Endodermal cell (in vitro differentiated cells): ENCODE measurements at regions not wholly inside any gene's neighbourhood (a gene's known extent, or its start where the extent isn't known, plus 50 kb on each side); places are given as distances from the start of the nearest gene placed in this dataset.
"Not testable (repeated sequence)": the region's sequence is repeated elsewhere in the genome, so short reads cannot be mapped to it uniquely, and the experiment has no call there.

Experiments used
- DNase-seq: peaks from one replicate; pipeline ENCODE4 v3.0.0-alpha.2; 2017
- H3K27ac ChIP-seq: 2 replicates; pipeline ENCODE4 v1.5.1; 2013; ENCODE audit warnings: mild to moderate bottlenecking, low read depth, low read length, moderate library complexity
- H3K27me3 ChIP-seq: 2 replicates; pipeline ENCODE4 v1.6.1; 2013; ENCODE audit warnings: mild to moderate bottlenecking, low read length, moderate library complexity; ENCODE audit not compliant: insufficient read depth, control insufficient read depth, poor library complexity, severe bottlenecking
- H3K36me3 ChIP-seq: 2 replicates; pipeline ENCODE4 v1.7.0; 2013; ENCODE audit warnings: mild to moderate bottlenecking, low read length, moderate library complexity; ENCODE audit not compliant: control insufficient read depth, insufficient read depth
- H3K4me1 ChIP-seq: one replicate; pipeline ENCODE4 v1.7.0; 2013; ENCODE audit warnings: low read length; ENCODE audit not compliant: control insufficient read depth, insufficient read depth
- H3K4me3 ChIP-seq: 2 replicates; pipeline ENCODE4 v1.5.1; 2013; ENCODE audit warnings: mild to moderate bottlenecking, low read length, moderate library complexity
- H3K9ac ChIP-seq: 2 replicates; pipeline ENCODE4 v1.6.1; 2013; ENCODE audit warnings: mild to moderate bottlenecking, low read length, moderate library complexity; ENCODE audit not compliant: poor library complexity, severe bottlenecking; ENCODE audit errors: extremely low read depth
- H3K9me3 ChIP-seq: 2 replicates; pipeline ENCODE4 v1.6.1; 2013; ENCODE audit warnings: mild to moderate bottlenecking, low read length, moderate library complexity; ENCODE audit not compliant: control insufficient read depth
- H3K27ac Mint-ChIP-seq: 2 replicates; pipeline ENCODE4 v1.8.0; 2020; ENCODE audit warnings: mixed read lengths
- H3K27me3 Mint-ChIP-seq: 2 replicates; pipeline ENCODE4 v1.8.0; 2021; ENCODE audit warnings: mild to moderate bottlenecking, mixed read lengths; ENCODE audit not compliant: insufficient read depth
- H3K36me3 Mint-ChIP-seq: 2 replicates; pipeline ENCODE4 v1.8.0; 2020; ENCODE audit warnings: low read depth, mixed read lengths
- H3K4me1 Mint-ChIP-seq: 2 replicates; pipeline ENCODE4 v1.8.0; 2020; ENCODE audit warnings: mixed read lengths
- H3K4me3 Mint-ChIP-seq: 2 replicates; pipeline ENCODE4 v1.8.0; 2020; ENCODE audit warnings: mild to moderate bottlenecking, moderate library complexity, mixed read lengths
- H3K9me3 Mint-ChIP-seq: 2 replicates; pipeline ENCODE4 v1.8.0; 2020; ENCODE audit warnings: mild to moderate bottlenecking, mixed read lengths
- CTCF ChIP-seq: fragments of 200-600 bp; sonication (generic); conservative IDR thresholded peaks from 2 replicates; pipeline ENCODE4 v1.5.0; 2021; ENCODE audit warnings: antibody characterized with exemption, mild to moderate bottlenecking
- WGBS, 2 experiments: methylation state at CpG; one replicate each; pipeline versions ENCODE4 v1.1.5 to v1.1.7; 2013; ENCODE audit warnings: missing lambda C conversion rate in 2 of 2, mixed read lengths in 1 of 2; ENCODE audit not compliant: insufficient coverage in 1 of 2, insufficient read length in 1 of 2; 5-methylcytosine and 5-hydroxymethylcytosine counted together

GRCh38 chr2:132279930-132280615, 118.3 kb upstream of the ANKRD30BL start:
- Histone ChIP-seq H3K9ac (no peak overlapping the region), H3K4me1 (no peaks in the 10 kb centered on the region), H3K27me3 (no peaks in the 10 kb centered on the region), H3K36me3 (no peaks in the 10 kb centered on the region), H3K4me3 (no peak overlapping the region), H3K27ac (no peak overlapping the region), H3K9me3 (no peaks in the 10 kb centered on the region)
- Mint-ChIP-seq H3K4me3 (no peak overlapping the region), H3K4me1 (peaks cover 5% of the 10 kb centered on the region), H3K36me3 (no peaks in the 10 kb centered on the region), H3K27ac (no peak overlapping the region), H3K9me3 (peaks cover 32% of the 10 kb centered on the region), H3K27me3 (peaks cover 6% of the 10 kb centered on the region)
- 91 to 96% methylated on average over 13 to 29 of the region's 31 CpGs for WGBS, 2 experiments
- peak; percentile 12 for DNase-seq
- TF ChIP-seq CTCF, result no peak

GRCh38 chr2:132280912-132281311, 119.2 kb upstream of the ANKRD30BL start:
- no peaks in the 10 kb centered on the region for H3K36me3 Mint-ChIP-seq

GRCh38 chr2:132282104-132282503, 120.4 kb upstream of the ANKRD30BL start:
- H3K9ac ChIP-seq, H3K36me3 ChIP-seq, H3K4me1 ChIP-seq, H3K4me1 Mint-ChIP-seq, H3K27me3 ChIP-seq, H3K9me3 ChIP-seq, H3K27me3 Mint-ChIP-seq, H3K36me3 Mint-ChIP-seq, H3K4me3 ChIP-seq, H3K4me3 Mint-ChIP-seq, H3K27ac ChIP-seq: not testable (repeated sequence)
- peak; percentile 26 for DNase-seq
- Mint-ChIP-seq H3K9me3 (peaks cover 32% of the 10 kb centered on the region), H3K27ac (peak overlapping the region; percentile 28)
- WGBS, 2 experiments, result 95 to 100% methylated on average over 1 to 6 of the region's 6 CpGs

More at GRCh38 chr2:132280912-132281311, 119.2 kb upstream of the ANKRD30BL start:
- H3K4me1 Mint-ChIP-seq, result peaks cover 5% of the 10 kb centered on the region
- H3K4me3 ChIP-seq, result no peak overlapping the region
- H3K27ac ChIP-seq, result no peak overlapping the region
- no peak overlapping the region for H3K9ac ChIP-seq
- no peaks in the 10 kb centered on the region for H3K36me3 ChIP-seq
- TF ChIP-seq CTCF, result no peak
- no peak overlapping the region for H3K4me3 Mint-ChIP-seq
- H3K9me3 ChIP-seq, result no peaks in the 10 kb centered on the region
- no peaks in the 10 kb centered on the region for H3K27me3 ChIP-seq
- no peak overlapping the region for H3K27ac Mint-ChIP-seq
- 95 to 96% methylated on average over 5 to 12 of the region's 12 CpGs for WGBS, 2 experiments
- peaks cover 32% of the 10 kb centered on the region for H3K9me3 Mint-ChIP-seq
- H3K27me3 Mint-ChIP-seq, result peaks cover 6% of the 10 kb centered on the region
- no peak for DNase-seq
- H3K4me1 ChIP-seq, result no peaks in the 10 kb centered on the region

- no peak for TF ChIP-seq CTCF
- WGBS, 2 experiments, result 93 to 98% methylated on average over 7 to 9 of the region's 9 CpGs
- no peaks in the 10 kb centered on the region for H3K4me1 ChIP-seq
- no peak overlapping the region for H3K9ac ChIP-seq
- Mint-ChIP-seq H3K36me3 (no peaks in the 10 kb centered on the region), H3K27me3 (peaks cover 6% of the 10 kb centered on the region), H3K9me3 (peaks cover 27% of the 10 kb centered on the region), H3K27ac (no peak overlapping the region), H3K4me1 (peaks cover 5% of the 10 kb centered on the region), H3K4me3 (no peak overlapping the region)
- peak; percentile 24 for DNase-seq
- H3K27me3 ChIP-seq, result no peaks in the 10 kb centered on the region
- H3K36me3 ChIP-seq, result no peaks in the 10 kb centered on the region
- no peak overlapping the region for H3K4me3 ChIP-seq
- H3K27ac ChIP-seq, result no peak overlapping the region
- no peaks in the 10 kb centered on the region for H3K9me3 ChIP-seq
Measured at GRCh38 chr2:132282911-132283310, 121.2 kb upstream of the ANKRD30BL start.

- H3K4me3 Mint-ChIP-seq, H3K27me3 Mint-ChIP-seq, H3K27ac ChIP-seq, H3K4me3 ChIP-seq, H3K9ac ChIP-seq, H3K36me3 ChIP-seq, H3K36me3 Mint-ChIP-seq, H3K27me3 ChIP-seq, H3K9me3 Mint-ChIP-seq, DNase-seq, H3K9me3 ChIP-seq, H3K27ac Mint-ChIP-seq, H3K4me1 ChIP-seq: not testable (repeated sequence)
- H3K4me1 Mint-ChIP-seq, result peaks cover 13% of the 10 kb centered on the region
- WGBS, 2 experiments, result 75 to 83% methylated on average over 1 to 4 of the region's 6 CpGs
Measured at GRCh38 chr2:132286289-132286911, 124.6 kb upstream of the ANKRD30BL start.
